GM18858 (cell line): ENCODE measurements at regions not wholly inside any gene's neighbourhood (a gene's known extent, or its start where the extent isn't known, plus 50 kb on each side); places are given as distances from the start of the nearest gene placed in this dataset.

Experiments used
- ATAC-seq: cut with Tn5 transposase; IDR thresholded peaks from one replicate; pipeline ENCODE4 v1.9.1; 2021; ENCODE audit not compliant: unreplicated experiment

DNA sequence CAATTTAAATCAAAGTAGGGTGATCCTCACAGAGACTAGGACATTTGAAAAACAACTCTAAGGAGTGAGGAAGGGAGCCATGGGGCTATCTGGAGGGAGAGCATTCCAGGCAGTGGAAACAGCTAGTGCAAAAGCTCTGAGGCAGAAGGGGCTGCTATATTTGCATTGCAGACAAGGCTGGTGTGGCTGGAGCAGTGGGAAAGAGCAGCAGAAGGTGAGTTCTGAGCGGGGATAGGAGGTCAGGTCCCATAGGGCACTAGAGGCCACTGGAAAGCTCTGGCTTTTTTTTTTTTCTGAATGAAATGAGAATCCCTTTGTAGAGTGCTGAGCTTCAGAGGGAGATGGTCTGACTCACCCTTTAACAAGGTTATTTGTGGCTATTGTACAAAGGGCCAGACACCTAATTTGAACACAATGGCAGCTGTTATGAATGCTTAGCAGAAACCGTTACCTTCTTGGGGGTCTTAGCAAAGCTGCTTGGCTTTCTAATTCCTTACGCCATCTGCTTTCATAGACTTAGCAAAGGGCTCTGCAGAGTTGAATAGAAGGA lies 291.6 kb downstream of the BUD13 start:
- ATAC-seq, result no peak

DNA sequence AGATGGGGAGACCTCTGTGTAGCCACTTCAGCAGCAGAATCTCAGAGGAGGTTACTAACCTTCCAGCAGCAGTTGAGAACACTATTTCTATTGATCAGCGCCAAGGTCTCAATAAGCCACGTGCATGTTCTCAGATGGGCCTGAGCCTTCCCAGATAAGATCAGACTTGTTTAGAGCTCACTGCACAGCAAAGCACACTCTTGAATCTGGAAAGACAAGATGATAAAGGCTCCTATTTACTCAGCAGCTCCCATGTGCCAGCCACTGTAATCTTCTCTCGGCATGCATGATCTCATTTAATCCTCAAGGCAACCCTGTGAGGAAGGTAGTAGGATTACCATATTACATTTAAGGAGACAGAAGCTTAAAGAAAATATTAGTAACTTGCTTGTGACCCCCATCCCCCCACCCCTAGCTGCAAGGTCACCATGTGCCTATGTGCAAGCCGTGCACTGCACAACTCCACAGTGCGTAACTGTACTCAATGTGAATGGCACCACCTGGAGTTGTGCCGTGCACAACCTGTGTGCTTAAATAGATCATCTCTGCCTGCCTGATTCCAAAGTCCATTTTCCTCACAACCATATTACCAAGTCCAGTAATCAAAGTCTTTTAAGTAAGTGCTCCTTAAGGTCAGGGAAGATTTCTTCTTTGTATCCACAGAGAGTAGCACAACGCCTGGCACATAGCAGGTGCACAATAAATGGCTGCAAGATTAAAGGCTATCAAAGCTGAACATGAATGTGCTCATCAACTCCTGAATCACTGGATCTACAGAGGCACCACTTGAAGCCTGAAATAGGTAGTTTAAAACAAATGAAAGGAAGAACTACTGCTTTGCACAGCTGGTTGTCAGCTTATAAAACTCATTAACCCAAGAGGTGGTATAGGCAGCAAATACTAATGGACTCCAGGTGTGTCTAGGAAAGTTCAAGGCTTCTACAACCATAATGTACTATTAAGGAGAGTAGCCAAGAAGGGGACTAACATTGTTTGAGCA lies 293.8 kb downstream of the BUD13 start:
- no peak for ATAC-seq

DNA sequence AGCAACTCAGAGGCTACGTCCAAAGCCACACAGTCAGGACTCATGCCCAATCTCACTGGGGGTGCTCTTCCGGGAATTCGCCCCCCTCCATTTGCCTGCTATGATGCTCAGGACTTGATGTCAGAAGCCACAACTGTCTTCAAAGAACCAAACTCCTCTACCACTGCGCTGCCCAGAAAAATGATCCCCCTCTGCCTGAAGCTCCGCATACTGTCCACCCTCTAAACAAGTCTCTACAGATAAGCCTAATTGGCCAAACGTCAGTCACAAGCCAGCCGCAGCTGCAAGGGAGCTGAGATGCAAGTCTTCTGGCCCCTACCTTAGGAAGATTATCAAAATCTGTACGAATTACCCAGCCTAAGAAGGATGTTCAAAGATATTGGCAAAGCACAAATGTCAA lies 294.6 kb downstream of the BUD13 start:
- ATAC-seq, result no peak

DNA sequence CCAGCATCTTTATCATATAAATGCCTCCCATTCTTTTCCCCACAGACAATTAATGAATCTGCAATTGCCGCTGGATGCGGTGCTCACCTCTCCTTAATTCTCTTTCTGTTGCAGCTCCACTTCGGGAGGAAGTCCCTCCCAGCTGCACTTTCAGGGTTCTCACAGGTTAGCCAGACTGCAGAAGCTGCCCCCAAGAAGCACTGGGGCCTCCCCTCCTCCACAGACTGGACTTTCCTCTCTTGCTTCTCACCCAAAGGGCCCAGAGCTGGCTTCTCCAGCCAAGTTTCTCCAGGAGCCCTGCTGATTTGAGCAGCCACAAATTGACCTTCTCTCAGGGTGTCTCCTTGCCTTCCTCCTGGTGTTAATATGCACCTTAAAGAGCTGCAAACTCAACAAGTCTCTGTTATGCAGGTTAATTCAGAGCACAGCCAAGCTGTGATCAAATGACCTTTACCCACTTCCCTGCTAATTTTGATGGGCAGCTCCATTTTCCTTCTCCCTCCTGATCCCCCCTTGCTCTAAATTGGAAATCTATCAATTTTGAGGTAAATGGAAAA lies 298.9 kb downstream of the BUD13 start:
- ATAC-seq, result no peak

DNA sequence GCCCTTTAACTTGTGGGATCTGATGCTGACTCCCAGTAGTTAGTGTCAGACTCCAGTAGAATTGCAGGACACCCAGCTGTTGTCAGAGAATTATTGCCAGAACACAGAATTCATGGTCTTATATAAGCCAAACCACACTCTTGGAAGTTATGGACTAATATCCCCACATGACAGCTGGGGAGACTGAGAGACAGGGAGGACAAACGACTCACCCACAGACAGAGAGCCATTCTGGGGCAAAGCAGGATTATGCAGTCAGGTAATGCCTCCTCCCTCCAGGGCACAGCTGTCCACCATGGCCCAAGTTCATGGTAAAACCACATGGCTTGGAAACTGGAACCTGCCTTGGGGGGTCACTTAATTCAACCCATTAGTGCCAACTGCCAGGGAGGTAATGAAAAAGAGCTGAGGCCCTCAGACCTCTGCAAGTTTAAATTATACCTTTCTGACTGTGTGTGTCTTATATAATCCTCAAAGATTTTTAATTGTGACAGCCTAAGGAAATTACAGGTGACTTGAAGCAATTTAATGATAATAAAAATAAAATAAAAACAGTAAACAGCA lies 299.5 kb downstream of the BUD13 start:
- no peak for ATAC-seq

DNA sequence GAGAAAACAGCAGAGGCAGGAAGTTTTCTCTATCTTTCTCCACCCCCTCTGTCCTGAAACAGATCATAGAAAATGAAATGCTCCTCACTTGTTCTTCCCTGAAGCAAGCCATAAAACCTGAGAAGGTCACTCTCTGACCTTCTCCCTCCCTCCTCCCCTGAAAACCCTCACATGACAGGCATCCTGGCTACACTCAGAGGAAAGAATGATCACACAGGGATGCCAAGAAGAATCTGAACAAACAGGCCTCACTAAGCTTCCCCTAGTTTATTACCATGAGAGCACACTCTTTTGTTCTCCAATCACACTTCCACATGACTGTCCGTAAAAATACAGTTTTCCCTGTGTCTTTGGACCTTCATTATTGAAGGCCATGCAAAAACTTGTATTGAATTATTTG lies 300.1 kb downstream of the BUD13 start:
- ATAC-seq, result no peak

DNA sequence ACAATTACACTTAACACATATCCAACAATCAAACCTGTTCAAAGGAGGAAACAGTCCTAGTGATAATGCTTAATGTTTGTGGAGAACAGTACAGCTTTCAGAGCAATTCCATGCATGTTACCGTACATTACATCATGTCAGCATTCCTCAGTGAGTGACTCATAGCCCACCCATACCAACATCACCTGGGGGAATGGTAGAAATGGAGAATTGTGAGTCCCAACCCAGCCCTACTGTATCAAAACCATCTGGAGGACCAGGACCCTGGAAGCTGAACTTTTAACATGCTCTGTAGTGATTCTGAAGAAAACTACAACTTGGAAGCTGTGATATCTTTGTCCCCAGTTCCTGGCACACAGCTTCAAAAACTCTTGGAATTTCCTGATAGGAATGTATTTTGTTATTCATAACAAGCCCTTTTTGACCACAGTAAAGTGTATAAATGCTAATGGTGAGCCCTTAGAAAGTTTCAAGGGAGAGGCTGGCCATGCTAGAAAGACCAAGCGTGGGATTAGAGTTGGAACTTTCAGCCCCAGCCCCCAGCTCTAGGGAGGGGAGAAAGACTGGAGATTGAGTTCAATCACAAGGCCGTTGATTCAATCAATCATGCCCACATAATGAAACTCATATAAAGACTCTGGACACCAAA lies 301.1 kb downstream of the BUD13 start:
- ATAC-seq, result no peak

DNA sequence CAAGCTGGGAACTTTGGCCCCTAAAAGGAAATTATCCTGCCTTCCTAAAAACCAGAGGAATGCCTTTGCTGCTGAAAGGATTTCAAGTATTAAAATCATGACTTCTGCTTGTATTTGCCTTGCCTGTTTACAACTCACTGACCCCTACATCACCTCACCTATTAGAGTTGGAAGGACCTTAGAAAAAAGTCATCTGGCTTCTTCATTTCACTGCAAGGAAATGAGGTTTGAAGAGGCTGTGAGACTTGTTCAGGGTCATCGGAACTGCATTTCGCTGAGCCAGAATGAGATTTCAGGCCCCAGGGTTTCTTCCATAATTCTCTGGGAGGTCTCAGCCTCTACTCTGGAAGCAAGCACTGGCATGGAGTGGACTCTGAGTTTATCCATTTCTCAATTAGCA lies 304.1 kb downstream of the BUD13 start:
- ATAC-seq, result no peak

DNA sequence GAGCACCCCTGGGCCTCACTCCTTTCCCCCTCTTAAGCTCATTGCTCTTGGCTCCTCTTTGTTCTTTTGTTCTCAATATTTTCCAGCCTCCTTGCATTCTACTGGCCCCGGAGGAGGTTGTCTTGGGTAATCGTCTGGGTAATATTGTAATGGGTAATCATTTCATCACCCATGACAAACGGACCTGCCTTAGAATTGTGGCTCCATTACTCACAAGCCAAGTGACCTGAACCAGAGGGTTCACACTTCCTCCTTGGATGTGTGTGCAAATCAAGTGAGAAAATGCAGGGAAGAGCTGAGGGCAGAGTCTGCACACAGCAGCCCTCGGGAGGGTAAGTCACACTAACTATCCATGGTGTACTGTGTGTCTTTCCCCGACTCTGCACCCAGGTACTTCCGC lies 305.0 kb downstream of the BUD13 start:
- ATAC-seq, result no peak

DNA sequence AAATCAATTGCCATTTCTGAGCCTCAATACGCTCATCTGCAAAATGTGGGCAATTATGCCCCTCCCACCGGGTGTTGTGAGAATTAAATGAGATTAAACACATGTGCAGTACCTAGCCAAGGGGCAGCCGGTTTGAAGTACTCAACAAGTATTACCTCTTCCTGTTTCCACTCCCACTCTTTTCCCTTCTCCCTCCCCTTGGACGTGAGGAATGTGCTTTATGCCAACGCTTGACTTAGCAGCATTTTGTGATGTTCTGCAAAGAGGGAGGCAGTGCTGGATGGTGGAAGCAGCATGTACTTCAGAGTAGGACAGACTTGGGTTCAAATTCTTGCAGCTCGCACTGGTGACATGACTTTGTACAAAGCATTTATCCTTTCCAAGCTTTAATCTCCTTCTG lies 306.0 kb downstream of the BUD13 start:
- ATAC-seq, result no peak

DNA sequence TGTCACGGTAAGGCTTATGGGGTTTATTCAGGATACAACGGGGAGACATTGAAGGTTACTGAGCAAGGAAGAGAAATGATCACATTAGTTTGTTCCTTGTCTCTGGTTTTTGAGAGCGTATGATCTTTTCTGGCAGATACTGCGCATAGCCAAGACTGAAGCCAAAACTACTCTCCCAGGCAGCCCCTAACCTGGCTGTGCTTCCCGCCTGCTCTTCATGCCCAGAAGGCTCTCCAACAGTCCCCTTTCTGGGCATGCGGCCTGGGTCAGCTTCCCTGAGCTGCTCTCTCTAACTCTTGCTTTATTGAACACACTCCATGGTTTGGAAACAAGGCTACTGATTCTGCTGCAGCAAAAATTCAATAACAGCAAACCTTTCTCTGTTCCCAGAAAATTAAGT lies 306.6 kb downstream of the BUD13 start:
- no peak for ATAC-seq

DNA sequence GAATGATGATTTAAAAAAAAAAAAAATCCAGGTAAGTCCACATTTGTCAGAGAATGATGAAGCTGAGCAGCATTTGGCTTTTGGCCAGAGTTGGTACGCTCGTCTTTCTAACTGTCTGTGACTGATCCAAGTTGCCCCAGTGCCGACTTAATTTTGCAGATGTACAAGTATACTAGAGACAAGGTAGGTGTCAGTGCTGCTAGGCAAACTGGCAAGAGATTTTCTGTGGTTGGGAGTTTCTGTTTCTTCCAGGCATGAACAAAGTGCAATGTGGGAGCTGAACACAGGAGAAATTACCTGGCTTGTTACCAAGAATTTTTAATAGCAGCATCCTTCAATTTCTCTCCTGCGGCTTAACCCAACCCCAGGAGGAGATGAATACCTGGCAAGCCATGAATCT lies 307.7 kb downstream of the BUD13 start:
- ATAC-seq, result no peak

DNA sequence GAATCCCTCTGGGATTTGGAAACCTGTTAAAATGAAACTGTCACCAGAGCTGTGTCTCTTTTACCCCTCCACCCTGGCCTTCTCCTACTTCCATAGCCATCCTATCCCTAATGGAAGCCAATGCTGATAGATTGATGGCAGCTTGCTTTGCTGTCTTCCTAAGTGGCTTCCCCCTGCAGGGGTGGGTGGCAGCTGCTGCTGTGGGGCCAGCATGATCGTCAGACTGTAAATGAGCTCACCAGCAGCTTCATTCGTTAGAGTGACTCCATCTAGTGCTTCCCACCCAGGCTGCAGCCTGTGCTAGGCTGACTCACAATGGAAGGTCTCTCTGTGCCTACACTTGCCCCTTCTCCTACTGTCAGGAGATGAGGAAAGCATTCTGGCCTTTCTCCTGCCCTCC lies 311.0 kb downstream of the BUD13 start:
- ATAC-seq, result no peak

DNA sequence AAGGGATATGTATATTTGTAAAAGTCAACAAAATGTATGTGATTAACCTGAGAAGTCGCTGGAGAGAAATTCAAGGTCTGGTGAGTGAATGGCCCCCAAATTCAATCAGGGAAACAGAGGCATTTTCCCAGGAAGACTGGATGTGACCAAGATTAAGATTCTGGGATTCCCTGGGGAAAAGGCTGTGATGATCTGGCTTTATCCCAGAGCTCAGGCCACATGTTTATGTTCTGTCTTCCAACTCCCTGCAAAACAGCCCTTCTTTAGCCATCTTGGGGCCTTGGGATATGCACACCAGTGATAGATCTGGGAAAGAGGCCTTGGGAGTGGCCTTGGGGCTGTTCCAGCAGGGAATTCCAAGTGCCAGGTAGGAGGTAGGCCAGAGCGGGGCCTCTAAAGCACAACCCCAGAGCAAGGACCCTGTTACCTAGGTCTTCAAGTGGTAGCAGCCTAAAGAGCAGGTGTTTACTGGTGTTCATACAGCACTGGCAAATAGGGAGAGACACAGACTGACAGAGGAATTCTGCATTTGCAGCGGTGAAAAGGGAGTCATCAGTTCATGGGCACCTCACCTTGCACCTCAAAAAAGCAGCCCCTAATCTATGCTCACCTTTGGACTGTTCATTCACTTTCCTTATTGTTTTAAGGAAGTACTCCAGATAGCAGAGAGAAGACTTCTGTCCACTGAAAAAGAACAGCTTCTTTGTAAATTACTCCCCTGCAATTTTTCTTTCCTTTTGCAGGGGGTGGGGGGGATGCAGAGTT lies 312.4 kb downstream of the BUD13 start:
- ATAC-seq, result no peak

DNA sequence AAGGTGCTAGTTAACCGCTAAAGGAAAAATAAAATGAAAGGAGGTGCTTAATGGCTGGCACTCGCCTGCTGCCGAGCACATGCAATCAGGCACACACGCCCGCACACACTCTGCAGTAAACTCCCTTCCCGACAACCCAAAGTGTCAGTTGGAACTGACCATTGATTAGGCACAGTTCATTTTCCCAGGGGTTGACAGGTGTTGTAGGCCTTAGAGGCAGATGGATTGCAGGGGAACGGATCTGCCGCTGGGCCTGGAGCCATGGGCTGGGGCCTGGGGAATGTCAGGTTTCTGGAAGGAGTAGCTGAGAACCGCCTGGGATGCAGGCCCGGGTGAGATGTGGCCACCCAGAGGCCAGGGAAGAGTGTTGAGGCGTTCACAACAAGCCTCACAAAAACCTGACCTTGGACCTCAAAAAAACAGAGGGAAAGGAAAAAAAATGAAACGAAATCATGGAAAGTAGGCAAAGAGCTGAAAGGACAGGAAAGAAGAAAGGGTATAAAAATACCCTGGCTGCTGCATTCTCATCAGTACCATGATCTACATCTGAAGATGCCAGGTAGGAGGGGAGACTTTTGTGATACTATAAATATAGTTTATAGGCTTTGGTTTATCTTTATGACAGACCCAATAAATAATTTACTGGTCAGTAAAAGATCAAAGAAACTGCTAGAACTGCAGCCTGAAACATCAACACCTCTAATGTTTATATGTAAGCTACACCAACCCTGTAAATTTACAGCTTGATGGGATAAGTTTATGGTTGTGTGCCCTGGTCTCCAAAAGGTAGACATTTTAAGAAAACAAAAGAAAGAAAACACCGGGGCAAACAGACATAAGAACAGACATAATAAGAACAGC lies 313.4 kb downstream of the BUD13 start:
- ATAC-seq, result no peak

DNA sequence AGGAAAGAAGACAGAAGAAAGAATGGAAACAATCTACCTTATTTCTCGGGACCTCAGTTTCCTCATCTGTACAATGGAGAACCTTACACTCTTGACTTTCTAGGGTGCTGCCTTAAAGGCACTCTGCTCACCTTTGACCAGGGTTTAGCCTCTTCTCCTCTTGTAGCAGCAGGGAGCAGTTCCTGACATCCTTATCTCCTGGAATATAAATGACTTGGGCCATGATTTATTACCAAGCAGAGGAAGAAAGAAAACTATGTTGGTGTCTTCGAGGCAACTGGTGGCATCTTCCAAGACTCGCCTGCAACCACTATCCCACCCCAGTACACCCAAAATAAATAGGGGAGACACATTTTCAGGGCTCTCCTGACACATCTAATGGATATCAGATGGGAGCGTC lies 314.2 kb downstream of the BUD13 start:
- no peak for ATAC-seq

DNA sequence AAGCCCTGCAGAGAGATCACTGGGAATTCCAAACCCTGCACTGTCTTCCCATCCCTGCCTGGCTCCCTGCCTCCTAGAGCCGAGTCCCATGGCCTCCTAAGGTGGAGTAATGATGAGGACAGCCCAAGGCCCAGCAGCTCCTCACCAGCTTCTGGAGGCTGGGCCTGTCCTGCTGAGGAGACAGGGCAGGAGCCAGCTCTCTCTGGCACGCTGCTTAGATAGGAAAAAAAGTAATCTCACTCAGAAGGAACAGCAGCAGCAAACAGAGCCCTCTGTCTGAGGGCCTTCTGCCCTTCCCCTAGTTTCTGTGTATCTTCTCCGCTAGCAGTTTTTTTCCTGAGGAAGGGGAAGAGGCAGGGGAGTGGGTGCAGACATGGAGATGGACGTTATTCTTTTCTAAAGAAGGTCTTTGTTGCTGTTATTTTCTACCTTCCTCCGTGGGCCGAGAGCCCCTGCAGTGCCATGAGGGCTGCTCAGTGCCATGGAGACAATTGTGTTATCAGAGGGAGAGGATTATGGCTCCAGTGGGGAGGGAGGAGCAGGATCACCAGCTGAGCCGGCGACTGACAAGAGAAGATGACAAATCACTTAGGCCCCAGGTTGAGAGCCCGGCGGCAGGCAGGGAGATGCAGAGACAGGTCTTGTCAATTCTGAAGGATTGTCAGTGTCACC lies 315.3 kb downstream of the BUD13 start:
- no peak for ATAC-seq

DNA sequence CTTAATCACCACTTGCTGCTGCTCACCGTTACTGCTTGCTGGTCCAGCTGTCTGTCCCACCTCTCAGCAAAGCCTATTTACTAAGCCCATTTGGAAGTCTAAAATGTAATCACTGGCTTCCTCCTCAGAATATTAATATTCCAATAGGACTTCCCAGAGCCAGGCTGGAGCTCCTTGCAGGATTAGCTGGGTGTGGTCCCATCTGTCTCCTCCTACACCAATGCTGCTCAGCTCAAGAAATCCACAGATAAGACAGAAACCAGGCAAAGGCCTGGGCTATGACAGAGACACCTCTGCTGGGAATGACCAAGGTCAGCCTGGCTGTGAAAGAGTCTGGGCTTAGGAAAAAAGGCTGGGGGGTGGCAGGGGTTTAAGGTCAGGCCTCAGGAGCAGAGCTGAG lies 317.8 kb downstream of the BUD13 start:
- no peak for ATAC-seq

DNA sequence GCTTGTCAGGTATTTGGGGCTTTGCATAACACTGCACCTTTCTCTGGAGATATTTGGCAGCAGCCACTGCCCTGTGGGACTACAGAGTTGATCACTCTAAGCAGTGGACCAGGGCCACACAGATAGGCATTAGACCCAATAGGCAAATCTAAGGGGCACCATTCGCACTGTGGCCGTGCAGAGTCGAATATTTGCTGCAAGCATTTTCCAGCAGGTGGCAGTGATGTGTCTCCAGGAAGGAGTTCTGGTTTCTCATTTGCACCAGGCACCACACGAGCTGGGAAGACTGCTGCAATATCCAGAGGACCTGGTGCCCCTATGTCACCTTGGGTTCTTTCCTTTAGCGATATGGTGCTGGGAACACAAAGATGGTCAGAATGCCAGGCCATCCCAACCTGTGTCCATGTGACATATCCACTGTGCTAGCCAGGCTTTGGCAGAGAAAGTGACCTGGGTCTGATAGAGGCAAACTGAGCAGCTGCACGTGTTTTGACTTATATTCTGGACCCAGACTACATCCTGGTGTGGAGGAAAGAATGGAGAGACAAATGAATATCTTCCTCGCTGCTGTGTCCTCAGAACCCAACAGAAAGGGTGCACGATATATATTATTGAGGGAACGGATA lies 318.7 kb downstream of the BUD13 start:
- no peak for ATAC-seq
